Stimulated activated naive CD8-positive, alpha-beta T cell treated with anti-CD3 and anti-CD28 coated beads, Interleukin-15, Interleukin-2, amounts not matched to agents 100 ng/mL and 50 ng/mL, for 24 hours (primary cell): ENCODE measurements at regions not wholly inside any gene's neighbourhood (a gene's known extent, or its start where the extent isn't known, plus 50 kb on each side); places are given as distances from the start of the nearest gene placed in this dataset.
"Not testable (repeated sequence)": the region's sequence is repeated elsewhere in the genome, so short reads cannot be mapped to it uniquely, and the experiment has no call there.

Experiments
- H3K27ac Mint-ChIP-seq: one replicate; pipeline ENCODE4 v1.8.0; 2021; ENCODE audit warnings: mild to moderate bottlenecking, mixed read lengths
- H3K27me3 Mint-ChIP-seq: one replicate; pipeline ENCODE4 v1.8.0; 2021; ENCODE audit warnings: mixed read lengths
- H3K36me3 Mint-ChIP-seq: one replicate; pipeline ENCODE4 v1.8.0; 2021; ENCODE audit warnings: low read depth, mixed read lengths
- H3K4me1 Mint-ChIP-seq: one replicate; pipeline ENCODE4 v1.8.0; 2021; ENCODE audit warnings: low read depth, mixed read lengths
- H3K4me3 Mint-ChIP-seq: one replicate; pipeline ENCODE4 v1.8.0; 2021; ENCODE audit warnings: mild to moderate bottlenecking, mixed read lengths
- H3K9me3 Mint-ChIP-seq: one replicate; pipeline ENCODE4 v1.8.0; 2021; ENCODE audit warnings: mixed read lengths

DNA sequence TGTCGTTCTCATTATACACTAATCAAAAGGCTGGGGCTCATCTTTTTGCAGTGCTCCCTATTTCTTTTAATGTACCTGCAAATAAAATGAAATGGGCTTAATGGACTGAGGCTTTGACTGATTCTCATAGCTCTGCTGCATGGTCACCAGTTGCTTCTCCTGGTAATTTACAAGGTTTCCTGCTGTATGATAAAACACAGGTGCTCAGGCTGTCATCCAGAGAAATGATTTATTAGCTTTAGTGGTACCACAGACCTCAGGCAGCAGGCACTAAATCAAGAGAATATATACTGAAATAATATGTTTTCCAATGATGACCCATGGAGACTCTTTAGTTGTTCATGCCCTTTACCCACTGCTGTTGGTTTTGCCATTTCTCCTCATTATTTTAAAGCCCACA is 137.7 kb downstream of the C4orf33 start:
- H3K27ac Mint-ChIP-seq, result no peak overlapping the region
- H3K27me3 Mint-ChIP-seq, result peaks cover 15% of the 10 kb centered on the region
- H3K9me3 Mint-ChIP-seq, result no peaks in the 10 kb centered on the region
- no peaks in the 10 kb centered on the region for H3K36me3 Mint-ChIP-seq
- H3K4me3 Mint-ChIP-seq, result no peak overlapping the region
- H3K4me1 Mint-ChIP-seq, result no peaks in the 10 kb centered on the region

DNA sequence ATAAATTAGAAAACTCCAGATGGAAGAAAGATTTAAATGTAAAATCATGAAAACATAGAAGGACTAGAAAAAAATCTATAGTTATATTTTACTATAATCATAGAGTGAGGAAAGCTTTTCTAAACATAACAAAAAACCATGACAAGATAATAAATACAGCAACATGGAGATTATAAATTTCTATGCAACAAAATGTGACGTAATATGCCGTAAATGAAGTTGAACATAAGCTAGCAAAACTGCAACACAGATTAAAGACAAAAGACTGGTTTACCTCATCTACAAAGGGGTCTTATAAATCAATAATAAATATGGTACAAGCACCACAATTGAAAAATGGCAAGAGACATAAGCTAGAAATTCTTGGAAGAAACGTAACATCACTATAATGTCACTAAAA is 140.4 kb downstream of the C4orf33 start:
- H3K27me3 Mint-ChIP-seq, result peaks cover 17% of the 10 kb centered on the region
- no peaks in the 10 kb centered on the region for H3K9me3 Mint-ChIP-seq
- no peaks in the 10 kb centered on the region for H3K4me1 Mint-ChIP-seq
- no peak overlapping the region for H3K27ac Mint-ChIP-seq
- no peaks in the 10 kb centered on the region for H3K36me3 Mint-ChIP-seq
- H3K4me3 Mint-ChIP-seq, result no peak overlapping the region

DNA sequence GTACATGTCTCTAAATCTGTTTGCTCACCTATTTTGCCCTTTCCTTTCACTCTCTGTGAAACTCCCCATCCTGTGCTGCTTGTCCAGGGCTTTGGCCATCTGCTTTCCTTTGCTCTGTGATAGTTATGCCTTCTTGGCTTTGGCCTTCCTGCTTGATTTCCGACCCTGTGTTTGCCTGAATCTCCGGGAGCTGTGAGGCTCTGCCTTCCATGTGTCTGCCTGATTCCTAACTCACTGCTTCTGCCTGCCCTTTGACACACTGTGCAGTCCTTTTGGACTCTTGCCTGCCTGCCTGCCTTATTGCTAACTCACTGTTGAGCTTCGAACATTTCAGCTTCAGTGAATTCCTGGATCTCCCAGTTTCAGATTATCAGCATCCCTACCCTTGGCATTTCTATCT is 143.1 kb downstream of the C4orf33 start:
- Mint-ChIP-seq H3K27me3 (peaks cover 13% of the 10 kb centered on the region), H3K27ac (no peak overlapping the region), H3K4me1 (no peaks in the 10 kb centered on the region), H3K36me3 (no peaks in the 10 kb centered on the region), H3K4me3 (no peak overlapping the region), H3K9me3 (no peaks in the 10 kb centered on the region)

- H3K27ac Mint-ChIP-seq, result no peak overlapping the region
- no peaks in the 10 kb centered on the region for H3K4me1 Mint-ChIP-seq
- H3K27me3 Mint-ChIP-seq, result peaks cover 13% of the 10 kb centered on the region
- H3K9me3 Mint-ChIP-seq, result no peaks in the 10 kb centered on the region
- no peaks in the 10 kb centered on the region for H3K36me3 Mint-ChIP-seq
- H3K4me3 Mint-ChIP-seq, result no peak overlapping the region
Observed at GRCh38 chr4:129240816-129241215, 144.9 kb downstream of the C4orf33 start.

DNA sequence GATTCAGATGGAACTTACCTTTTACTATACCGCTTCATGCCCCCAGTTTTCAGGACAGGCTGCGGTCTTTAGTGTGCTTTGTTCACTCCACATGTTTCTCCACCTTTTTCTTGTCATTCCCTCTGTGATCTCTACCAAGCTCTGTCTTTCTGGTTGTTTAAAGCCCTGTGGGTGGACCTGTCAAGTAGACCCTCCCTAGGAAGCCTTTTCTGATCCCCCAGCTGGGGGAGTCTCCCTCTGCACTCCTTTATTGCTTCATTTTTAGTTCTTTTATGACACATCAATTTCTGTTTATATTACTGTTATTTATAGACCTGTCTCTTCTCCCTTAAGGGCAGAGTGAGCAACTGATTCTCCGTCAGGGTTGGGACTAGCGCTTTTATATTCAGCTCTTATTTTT is 150.2 kb downstream of the C4orf33 start:
- no peak overlapping the region for H3K4me3 Mint-ChIP-seq

GRCh38 chr4:129246910-129247461 is 151.0 kb downstream of the C4orf33 start:
- no peaks in the 10 kb centered on the region for H3K27me3 Mint-ChIP-seq
- H3K36me3 Mint-ChIP-seq, result no peaks in the 10 kb centered on the region
- H3K4me1 Mint-ChIP-seq, result no peaks in the 10 kb centered on the region
- no peak overlapping the region for H3K4me3 Mint-ChIP-seq
- no peak overlapping the region for H3K27ac Mint-ChIP-seq
- no peaks in the 10 kb centered on the region for H3K9me3 Mint-ChIP-seq

More for the DNA sequence above, 150.2 kb downstream of the C4orf33 start:
- Mint-ChIP-seq H3K9me3 (no peaks in the 10 kb centered on the region), H3K27ac (no peak overlapping the region), H3K36me3 (no peaks in the 10 kb centered on the region), H3K27me3 (no peaks in the 10 kb centered on the region), H3K4me1 (no peaks in the 10 kb centered on the region)

DNA sequence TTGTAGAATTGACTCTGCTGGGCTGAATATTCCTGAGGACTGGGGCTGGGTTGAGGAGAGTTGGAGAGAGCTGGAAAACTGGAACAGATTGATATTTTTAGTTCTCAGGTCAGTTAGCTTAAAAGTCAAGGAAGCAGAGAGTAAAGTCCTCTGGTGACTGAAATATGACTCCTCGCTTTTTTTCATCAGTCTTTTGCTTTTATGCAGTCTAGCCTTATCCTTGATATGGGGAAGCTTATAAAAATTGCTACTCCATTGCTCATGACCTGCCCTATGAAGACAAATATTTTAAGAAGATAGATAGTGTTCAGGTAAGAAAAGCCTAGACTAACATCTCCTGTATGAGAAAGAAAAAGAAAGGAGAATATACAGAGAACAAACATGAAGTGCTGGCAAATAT is 152.7 kb downstream of the C4orf33 start:
- Mint-ChIP-seq H3K4me1 (no peaks in the 10 kb centered on the region), H3K9me3 (no peaks in the 10 kb centered on the region), H3K27ac (no peak overlapping the region), H3K4me3 (no peak overlapping the region), H3K36me3 (no peaks in the 10 kb centered on the region), H3K27me3 (no peaks in the 10 kb centered on the region)

DNA sequence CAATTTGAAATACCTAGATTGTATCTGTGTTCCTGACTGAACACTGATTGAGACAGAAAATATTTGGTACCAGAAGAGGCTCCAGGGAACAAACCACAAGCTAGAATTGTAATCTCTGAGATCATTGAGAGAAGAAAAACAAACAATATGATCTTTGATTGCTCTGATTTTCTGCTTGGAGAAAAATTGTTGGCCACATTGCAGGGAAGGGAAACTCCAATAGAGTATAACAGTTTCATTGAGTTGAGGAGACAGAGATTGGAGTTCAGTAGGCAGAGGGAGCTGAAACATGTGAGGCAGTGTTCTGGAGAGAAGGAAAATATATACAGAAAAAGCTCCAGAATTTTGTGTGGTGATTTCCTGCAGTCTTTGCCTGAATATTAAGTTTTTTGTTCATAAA is 158.2 kb downstream of the C4orf33 start:
- H3K4me3 Mint-ChIP-seq, result no peak overlapping the region
- no peaks in the 10 kb centered on the region for H3K36me3 Mint-ChIP-seq
- H3K27me3 Mint-ChIP-seq, result peaks cover 26% of the 10 kb centered on the region
- H3K27ac Mint-ChIP-seq, result no peak overlapping the region
- H3K4me1 Mint-ChIP-seq, result no peaks in the 10 kb centered on the region
- H3K9me3 Mint-ChIP-seq, result no peaks in the 10 kb centered on the region

DNA sequence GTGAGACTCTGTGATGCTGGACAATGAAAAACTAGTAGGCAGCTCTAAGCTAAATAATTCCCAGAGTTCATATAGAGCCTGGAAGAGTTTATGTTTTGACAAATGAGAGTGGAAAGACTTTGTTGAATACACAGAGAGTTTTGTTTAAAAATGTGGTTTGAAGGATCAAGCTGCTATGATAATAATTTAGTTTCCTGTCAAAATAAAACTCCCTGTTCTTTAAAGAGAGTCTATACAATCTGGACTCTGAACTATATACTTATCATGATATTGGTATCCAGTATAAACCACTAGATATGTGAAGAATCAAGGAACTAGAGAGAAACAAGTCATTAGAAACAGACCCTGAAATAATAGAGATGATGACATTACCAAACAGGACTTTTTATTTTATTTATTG is 158.6 kb downstream of the C4orf33 start:
- Mint-ChIP-seq H3K4me1 (no peaks in the 10 kb centered on the region), H3K36me3 (no peaks in the 10 kb centered on the region), H3K27me3 (peaks cover 26% of the 10 kb centered on the region), H3K4me3 (no peak overlapping the region), H3K9me3 (no peaks in the 10 kb centered on the region), H3K27ac (no peak overlapping the region)

DNA sequence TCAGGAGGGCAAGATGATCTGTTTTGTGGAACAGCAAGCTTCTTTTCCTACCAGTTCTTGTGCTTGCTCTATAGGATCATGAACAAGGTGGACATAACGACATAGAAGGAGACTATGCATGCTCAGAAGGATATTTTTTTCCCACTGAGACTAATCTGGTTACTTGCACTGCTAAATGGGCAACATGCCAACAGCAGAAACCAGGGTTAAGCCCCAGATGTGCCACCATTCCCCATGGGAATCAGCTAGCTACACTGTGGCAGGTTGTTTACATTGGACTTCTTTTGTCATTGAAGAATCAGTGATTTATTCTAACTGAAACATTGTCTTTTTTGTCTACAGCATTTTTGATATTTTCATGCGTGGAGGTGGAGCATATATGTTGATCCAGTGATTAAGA is 165.6 kb downstream of the C4orf33 start:
- H3K9me3 Mint-ChIP-seq, result no peaks in the 10 kb centered on the region
- no peak overlapping the region for H3K27ac Mint-ChIP-seq
- H3K27me3 Mint-ChIP-seq, result peaks cover 16% of the 10 kb centered on the region
- peaks cover 7% of the 10 kb centered on the region for H3K4me1 Mint-ChIP-seq
- H3K4me3 Mint-ChIP-seq, result no peak overlapping the region
- no peaks in the 10 kb centered on the region for H3K36me3 Mint-ChIP-seq

- H3K27ac Mint-ChIP-seq, result no peak overlapping the region
- no peaks in the 10 kb centered on the region for H3K9me3 Mint-ChIP-seq
- no peaks in the 10 kb centered on the region for H3K36me3 Mint-ChIP-seq
- H3K4me3 Mint-ChIP-seq, result no peak overlapping the region
- peaks cover 9% of the 10 kb centered on the region for H3K27me3 Mint-ChIP-seq
- H3K4me1 Mint-ChIP-seq, result peaks cover 7% of the 10 kb centered on the region
Observed at GRCh38 chr4:129264008-129264657, 168.2 kb downstream of the C4orf33 start.

DNA sequence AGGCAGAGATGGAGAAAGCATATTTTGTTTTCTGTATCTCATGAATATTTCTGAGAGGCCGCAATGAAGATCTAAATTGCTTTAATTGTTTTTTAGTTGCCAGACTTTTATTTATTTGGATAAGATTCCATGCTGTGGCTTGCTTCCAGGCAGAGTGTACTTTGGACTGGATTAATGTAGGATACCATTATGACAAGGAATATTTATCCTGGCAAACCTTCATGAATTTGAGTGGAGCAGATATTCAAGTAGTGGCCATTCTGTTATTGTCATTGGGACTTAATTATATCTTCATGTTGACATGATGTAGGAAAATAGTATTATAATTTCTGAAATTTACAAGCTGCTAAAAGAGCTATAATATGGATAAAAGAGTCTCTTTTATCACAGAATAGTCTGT is 182.9 kb downstream of the C4orf33 start:
- Mint-ChIP-seq H3K36me3 (no peaks in the 10 kb centered on the region), H3K4me3 (no peak overlapping the region), H3K27ac (no peak overlapping the region), H3K9me3 (no peaks in the 10 kb centered on the region), H3K4me1 (no peaks in the 10 kb centered on the region), H3K27me3 (peaks cover 4% of the 10 kb centered on the region)

GRCh38 chr4:129282293-129282692 is 186.3 kb downstream of the C4orf33 start:
- Mint-ChIP-seq H3K36me3 (no peaks in the 10 kb centered on the region), H3K27ac (no peak overlapping the region), H3K4me3 (no peak overlapping the region), H3K4me1 (no peaks in the 10 kb centered on the region), H3K9me3 (no peaks in the 10 kb centered on the region), H3K27me3 (peaks cover 4% of the 10 kb centered on the region)

DNA sequence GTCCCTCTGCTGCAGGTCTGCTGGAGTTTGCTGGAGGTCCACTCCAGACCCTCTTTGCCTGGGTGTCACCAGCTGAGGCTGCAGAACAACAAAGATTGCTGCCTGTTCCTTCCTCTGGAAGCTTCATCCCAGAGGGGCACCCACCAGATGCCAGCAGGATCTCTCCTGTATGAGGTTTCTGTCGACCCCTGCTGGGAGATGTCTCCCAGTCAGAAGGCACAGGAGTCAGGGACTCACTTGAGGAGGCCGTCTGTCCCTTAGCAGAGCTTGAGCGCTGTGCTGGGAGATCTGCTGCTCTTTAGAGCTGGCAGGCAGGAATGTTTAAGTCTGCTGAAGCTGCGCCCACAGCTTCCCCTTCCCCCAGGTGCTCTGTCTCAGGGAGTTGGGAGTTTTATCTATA is 196.2 kb downstream of the C4orf33 start:
- H3K27ac Mint-ChIP-seq, H3K4me3 Mint-ChIP-seq, H3K4me1 Mint-ChIP-seq, H3K36me3 Mint-ChIP-seq, H3K27me3 Mint-ChIP-seq, H3K9me3 Mint-ChIP-seq: not testable (repeated sequence)

GRCh38 chr4:129314781-129315180 is 218.8 kb downstream of the C4orf33 start:
- Mint-ChIP-seq H3K27me3 (peaks cover 7% of the 10 kb centered on the region), H3K36me3 (no peaks in the 10 kb centered on the region), H3K4me1 (no peaks in the 10 kb centered on the region), H3K9me3 (no peaks in the 10 kb centered on the region), H3K27ac (no peak overlapping the region), H3K4me3 (no peak overlapping the region)

- no peaks in the 10 kb centered on the region for H3K4me1 Mint-ChIP-seq
- peaks cover 7% of the 10 kb centered on the region for H3K27me3 Mint-ChIP-seq
- no peaks in the 10 kb centered on the region for H3K36me3 Mint-ChIP-seq
- H3K9me3 Mint-ChIP-seq, result no peaks in the 10 kb centered on the region
- H3K4me3 Mint-ChIP-seq, result no peak overlapping the region
- no peak overlapping the region for H3K27ac Mint-ChIP-seq
Observed at GRCh38 chr4:129322920-129323319, 227.0 kb downstream of the C4orf33 start.
